Ectodermal cell (in vitro differentiated cells): ENCODE measurements at regions not wholly inside any gene's neighbourhood (a gene's known extent, or its start where the extent isn't known, plus 50 kb on each side); places are given as distances from the start of the nearest gene placed in this dataset.

Experiments
- H3K27ac ChIP-seq: 2 replicates; pipeline ENCODE4 v1.7.0; 2013; ENCODE audit warnings: mild to moderate bottlenecking, low read depth, low read length; ENCODE audit not compliant: insufficient read depth, poor library complexity, severe bottlenecking
- H3K27me3 ChIP-seq: 2 replicates; pipeline ENCODE4 v1.7.0; 2013; ENCODE audit warnings: mild to moderate bottlenecking, low read length; ENCODE audit not compliant: insufficient read depth, control insufficient read depth, poor library complexity, severe bottlenecking
- H3K36me3 ChIP-seq: one replicate; pipeline ENCODE4 v1.7.0; 2013; ENCODE audit warnings: low read length; ENCODE audit not compliant: control insufficient read depth, insufficient read depth
- H3K4me1 ChIP-seq: one replicate; pipeline ENCODE4 v1.7.0; 2013; ENCODE audit warnings: low read length; ENCODE audit not compliant: control insufficient read depth, insufficient read depth
- H3K4me3 ChIP-seq: 2 replicates; pipeline ENCODE4 v1.7.0; 2013; ENCODE audit warnings: low read depth, low read length, control low read depth; ENCODE audit not compliant: insufficient read depth
- H3K9me3 ChIP-seq: 2 replicates; pipeline ENCODE4 v1.7.0; 2013; ENCODE audit warnings: mild to moderate bottlenecking, low read length, moderate library complexity; ENCODE audit not compliant: control insufficient read depth
- WGBS, 2 experiments: methylation state at CpG; one replicate each; pipeline ENCODE4 v1.1.7; 2013; ENCODE audit warnings: missing lambda C conversion rate in 2 of 2; 5-methylcytosine and 5-hydroxymethylcytosine counted together

- no peaks in the 10 kb centered on the region for H3K4me1 ChIP-seq
- no peaks in the 10 kb centered on the region for H3K36me3 ChIP-seq
- no peaks in the 10 kb centered on the region for H3K9me3 ChIP-seq
- no peak overlapping the region for H3K27ac ChIP-seq
- no peak overlapping the region for H3K4me3 ChIP-seq
- 95% methylated on average over 5 of the region's 5 CpGs for WGBS, 2 experiments
- no peaks in the 10 kb centered on the region for H3K27me3 ChIP-seq
These were observed 154.4 kb upstream of the JAG1 start for GRCh38 chr20:10828180-10828579.

GRCh38 chr20:10832141-10832540 lies 158.3 kb upstream of the JAG1 start:
- H3K27ac ChIP-seq: no peak overlapping the region
- no peaks in the 10 kb centered on the region for H3K4me1 ChIP-seq
- H3K36me3 ChIP-seq: no peaks in the 10 kb centered on the region
- no peaks in the 10 kb centered on the region for H3K9me3 ChIP-seq
- H3K27me3 ChIP-seq: no peaks in the 10 kb centered on the region
- no peak overlapping the region for H3K4me3 ChIP-seq

GRCh38 chr20:10837901-10838300 lies 164.1 kb upstream of the JAG1 start:
- Histone ChIP-seq H3K27me3 (no peaks in the 10 kb centered on the region), H3K36me3 (no peaks in the 10 kb centered on the region), H3K4me1 (no peaks in the 10 kb centered on the region), H3K4me3 (no peak overlapping the region), H3K27ac (no peak overlapping the region), H3K9me3 (no peaks in the 10 kb centered on the region)

GRCh38 chr20:10842116-10842515 lies 168.3 kb upstream of the JAG1 start:
- 88 to 94% methylated on average over 3 of the region's 3 CpGs for WGBS, 2 experiments
- no peak overlapping the region for H3K4me3 ChIP-seq
- H3K27me3 ChIP-seq: no peaks in the 10 kb centered on the region
- no peaks in the 10 kb centered on the region for H3K36me3 ChIP-seq
- H3K9me3 ChIP-seq: no peaks in the 10 kb centered on the region
- H3K27ac ChIP-seq: no peak overlapping the region
- H3K4me1 ChIP-seq: no peaks in the 10 kb centered on the region

GRCh38 chr20:10843146-10843711 lies 169.4 kb upstream of the JAG1 start:
- no peaks in the 10 kb centered on the region for H3K36me3 ChIP-seq
- no peak overlapping the region for H3K4me3 ChIP-seq
- 91% methylated on average over 5 of the region's 5 CpGs for WGBS, 2 experiments
- H3K27me3 ChIP-seq: no peaks in the 10 kb centered on the region
- no peak overlapping the region for H3K27ac ChIP-seq
- H3K9me3 ChIP-seq: no peaks in the 10 kb centered on the region
- no peaks in the 10 kb centered on the region for H3K4me1 ChIP-seq

DNA sequence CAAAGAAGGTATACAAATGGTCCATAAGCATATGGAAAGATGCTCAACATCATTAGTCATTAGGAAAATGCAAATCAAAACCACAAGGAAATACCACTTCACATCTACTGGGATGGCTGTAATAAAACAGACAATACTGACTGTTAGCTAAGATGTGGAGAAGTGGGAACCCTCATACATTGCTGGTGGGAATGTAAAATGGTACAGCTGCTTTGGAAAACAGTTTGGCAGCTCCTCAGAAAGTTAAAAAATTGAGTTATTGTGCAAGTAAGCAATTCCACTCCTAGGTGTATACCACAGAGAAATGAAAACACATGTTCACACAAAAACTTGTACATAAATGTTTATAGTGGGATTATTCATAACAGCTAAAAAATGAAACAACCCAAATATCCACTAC lies 173.0 kb upstream of the JAG1 start:
- Histone ChIP-seq H3K27ac (no peak overlapping the region), H3K36me3 (no peaks in the 10 kb centered on the region), H3K4me1 (no peaks in the 10 kb centered on the region), H3K4me3 (no peak overlapping the region), H3K27me3 (no peaks in the 10 kb centered on the region), H3K9me3 (no peaks in the 10 kb centered on the region)

DNA sequence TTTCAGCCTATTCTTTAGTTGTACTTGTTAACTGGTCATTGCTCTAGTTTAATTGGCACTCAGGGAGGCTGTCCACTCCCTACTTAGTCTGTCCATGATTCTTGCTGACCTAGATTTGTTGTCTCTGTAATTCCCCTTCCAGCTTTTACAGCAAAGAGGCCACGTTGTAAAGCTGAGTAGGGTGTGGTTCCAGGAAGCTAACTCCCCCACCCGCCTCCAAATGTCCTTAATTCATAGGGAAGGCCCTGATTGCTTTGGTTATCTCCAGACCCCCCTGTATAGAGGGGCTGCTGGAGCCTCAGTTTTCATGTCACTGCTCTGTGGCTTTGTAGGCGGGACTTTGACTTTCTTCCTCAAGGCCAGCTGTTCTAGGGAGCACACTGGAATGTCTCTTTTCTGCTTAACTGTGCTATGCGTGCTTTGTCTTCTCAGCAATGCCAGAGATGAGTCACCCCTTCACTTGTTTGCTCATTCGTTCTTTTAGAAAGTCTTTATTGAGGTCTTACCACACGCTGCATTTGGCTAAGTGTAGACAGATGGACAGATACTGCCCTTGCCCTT lies 175.1 kb upstream of the JAG1 start:
- Histone ChIP-seq H3K27ac (no peak overlapping the region), H3K36me3 (no peaks in the 10 kb centered on the region), H3K27me3 (no peaks in the 10 kb centered on the region), H3K4me3 (no peak overlapping the region), H3K4me1 (no peaks in the 10 kb centered on the region), H3K9me3 (no peaks in the 10 kb centered on the region)
- 80 to 82% methylated on average over 6 of the region's 6 CpGs for WGBS, 2 experiments

DNA sequence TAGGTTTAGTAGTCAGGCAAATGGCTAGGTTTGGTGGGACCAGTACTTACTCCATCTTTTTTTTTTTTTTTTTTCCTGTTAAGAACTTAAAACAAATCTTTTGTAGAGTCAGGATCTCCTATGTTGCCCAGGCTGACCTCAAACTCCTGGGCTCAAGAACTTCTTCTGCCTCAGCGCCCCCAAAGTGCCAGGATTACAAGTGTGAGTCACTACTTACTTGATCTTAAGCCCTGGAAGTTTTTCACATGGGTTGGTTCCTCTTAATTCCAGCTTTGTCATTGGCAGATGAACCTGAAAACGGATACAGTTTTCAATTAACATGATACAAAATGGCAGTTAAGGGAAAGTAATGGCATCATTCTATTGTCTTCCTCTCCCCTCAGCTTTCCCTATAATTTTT lies 179.4 kb upstream of the JAG1 start:
- 88 to 92% methylated on average over 2 of the region's 2 CpGs for WGBS, 2 experiments
- Histone ChIP-seq H3K4me1 (no peaks in the 10 kb centered on the region), H3K4me3 (no peak overlapping the region), H3K27me3 (no peaks in the 10 kb centered on the region), H3K27ac (no peak overlapping the region), H3K9me3 (no peaks in the 10 kb centered on the region), H3K36me3 (no peaks in the 10 kb centered on the region)

DNA sequence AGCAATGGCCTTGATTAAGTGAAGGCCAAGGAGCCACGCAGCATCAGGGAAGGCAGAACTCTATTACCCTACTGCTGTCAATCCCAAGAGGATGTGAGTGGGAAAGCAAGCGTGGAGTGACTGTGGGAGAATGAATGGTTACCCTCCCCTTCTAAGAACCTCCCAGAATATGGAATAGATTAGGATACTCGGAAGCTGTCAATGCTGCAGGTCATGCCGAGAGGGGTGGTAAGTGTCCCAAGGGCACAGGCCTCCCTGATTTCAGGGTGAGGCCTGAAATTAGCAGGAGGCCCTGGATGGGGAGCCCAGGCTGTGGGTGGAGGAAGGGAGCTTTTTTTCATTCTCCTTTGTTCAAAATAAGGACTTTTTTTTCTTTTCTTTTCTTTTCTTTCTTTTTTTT lies 179.9 kb upstream of the JAG1 start:
- Histone ChIP-seq H3K4me1 (no peaks in the 10 kb centered on the region), H3K27ac (no peak overlapping the region), H3K9me3 (no peaks in the 10 kb centered on the region), H3K4me3 (no peak overlapping the region), H3K27me3 (no peaks in the 10 kb centered on the region), H3K36me3 (no peaks in the 10 kb centered on the region)
- WGBS, 2 experiments: 95 to 99% methylated on average over 4 of the region's 4 CpGs

- no peaks in the 10 kb centered on the region for H3K4me1 ChIP-seq
- no peak overlapping the region for H3K27ac ChIP-seq
- no peaks in the 10 kb centered on the region for H3K9me3 ChIP-seq
- no peak overlapping the region for H3K4me3 ChIP-seq
- WGBS, 2 experiments: 96 to 98% methylated on average over 2 of the region's 2 CpGs
- H3K36me3 ChIP-seq: no peaks in the 10 kb centered on the region
- H3K27me3 ChIP-seq: no peaks in the 10 kb centered on the region
These were observed 181.2 kb upstream of the JAG1 start for GRCh38 chr20:10854976-10855375.

GRCh38 chr20:10855778-10856177 lies 182.0 kb upstream of the JAG1 start:
- Histone ChIP-seq H3K9me3 (no peaks in the 10 kb centered on the region), H3K36me3 (no peaks in the 10 kb centered on the region), H3K27ac (no peak overlapping the region), H3K4me1 (no peaks in the 10 kb centered on the region), H3K4me3 (no peak overlapping the region), H3K27me3 (no peaks in the 10 kb centered on the region)
